ENCODE measurements at regions not wholly inside any gene's neighbourhood (a gene's known extent, or its start where the extent isn't known, plus 50 kb on each side); places are given as distances from the start of the nearest gene placed in this dataset.

DNA sequence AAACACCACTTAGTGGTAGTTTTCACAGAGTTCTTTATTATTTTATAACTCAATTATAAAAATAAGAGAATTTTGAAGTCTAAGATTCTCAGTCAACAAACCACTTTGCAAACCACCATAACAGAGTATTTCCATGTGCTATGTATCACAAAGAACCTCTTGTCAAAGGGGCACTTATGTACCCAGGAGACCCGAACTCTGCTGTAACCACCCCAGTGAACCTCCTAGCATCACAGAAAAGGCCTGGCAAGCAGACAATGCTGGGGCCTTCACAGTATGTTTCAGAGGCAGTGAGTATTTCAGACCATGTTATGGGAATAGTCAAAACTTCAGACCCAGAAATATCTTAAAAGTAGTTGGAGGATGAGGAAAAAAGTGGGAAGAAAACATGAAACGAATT, 714.1 kb downstream of the EFNB2 start:
- no peak for DNase-seq

DNA sequence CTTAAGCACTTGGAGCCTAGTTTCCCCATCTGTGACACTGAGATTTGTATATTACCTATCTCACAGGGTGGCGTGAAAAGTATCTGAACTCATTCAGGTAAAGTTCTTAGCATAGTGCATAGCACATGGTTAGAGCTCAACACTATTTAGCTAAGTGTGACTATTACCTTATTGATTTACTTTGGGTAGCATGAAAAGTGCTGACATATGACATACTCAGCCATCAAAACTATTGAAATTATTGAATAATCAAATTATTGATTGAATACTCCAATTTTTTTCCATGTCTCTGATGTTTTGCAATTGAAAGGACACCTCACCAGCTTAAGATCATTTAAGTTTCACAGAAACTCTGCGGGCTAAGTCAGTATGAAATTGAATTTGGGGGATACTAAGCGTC, 715.0 kb downstream of the EFNB2 start:
- no peak for DNase-seq

DNA sequence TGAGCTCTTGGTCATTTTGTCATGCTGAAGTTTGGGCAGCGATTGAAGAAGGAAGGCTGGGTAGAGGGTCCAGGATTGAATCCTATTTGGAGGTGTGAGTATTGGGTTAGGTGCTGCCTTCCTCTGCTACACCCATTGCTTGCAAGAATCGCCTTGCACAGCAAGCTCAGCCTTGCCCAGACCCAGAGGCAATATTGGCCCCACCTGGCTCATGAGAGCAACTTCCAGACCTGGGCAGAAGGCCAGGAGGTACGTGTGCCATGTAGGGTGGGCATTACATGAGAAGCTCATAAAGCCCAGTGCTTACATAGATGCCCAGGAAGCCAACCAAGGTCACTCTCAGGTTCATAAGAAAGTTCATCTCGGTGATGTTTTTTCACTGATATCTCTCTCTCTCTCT, 718.0 kb downstream of the EFNB2 start:
- DNase-seq, result no peak

DNA sequence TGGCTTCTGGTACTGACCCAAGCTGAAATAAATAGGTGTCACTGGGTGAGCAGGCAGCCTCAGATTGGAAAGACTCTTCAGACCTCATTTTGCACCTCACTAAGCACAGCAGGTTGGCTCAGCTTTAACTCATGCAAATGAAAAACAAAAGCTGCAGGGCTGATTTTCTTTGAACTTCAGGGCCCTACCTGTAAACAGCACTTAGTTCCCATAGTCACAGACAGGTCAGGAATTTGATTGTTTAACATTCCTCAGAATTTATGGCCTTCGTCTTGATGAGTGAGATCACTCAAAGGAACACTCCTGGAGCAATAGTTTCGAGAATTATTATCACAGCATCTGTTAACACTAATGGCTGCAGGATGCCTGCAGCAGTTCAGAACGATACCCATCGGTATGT, 718.5 kb downstream of the EFNB2 start:
- DNase-seq, result no peak

DNA sequence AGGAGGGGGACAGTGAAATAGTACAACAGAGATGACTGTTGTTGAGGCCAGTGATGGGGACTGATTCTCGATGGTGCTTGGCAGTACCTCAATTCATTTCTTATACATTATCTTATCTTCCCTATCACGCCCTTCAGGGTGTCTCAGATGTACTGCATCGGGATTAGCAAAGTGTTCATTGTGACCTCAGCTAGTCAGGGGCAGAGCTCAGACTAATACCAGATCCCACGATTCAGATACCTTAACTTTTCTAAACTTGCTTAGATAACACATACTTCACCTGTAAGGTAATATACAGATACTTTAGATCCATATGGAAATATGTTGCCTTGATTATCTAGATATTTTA, 720.6 kb downstream of the EFNB2 start:
- DNase-seq, result no peak

DNA sequence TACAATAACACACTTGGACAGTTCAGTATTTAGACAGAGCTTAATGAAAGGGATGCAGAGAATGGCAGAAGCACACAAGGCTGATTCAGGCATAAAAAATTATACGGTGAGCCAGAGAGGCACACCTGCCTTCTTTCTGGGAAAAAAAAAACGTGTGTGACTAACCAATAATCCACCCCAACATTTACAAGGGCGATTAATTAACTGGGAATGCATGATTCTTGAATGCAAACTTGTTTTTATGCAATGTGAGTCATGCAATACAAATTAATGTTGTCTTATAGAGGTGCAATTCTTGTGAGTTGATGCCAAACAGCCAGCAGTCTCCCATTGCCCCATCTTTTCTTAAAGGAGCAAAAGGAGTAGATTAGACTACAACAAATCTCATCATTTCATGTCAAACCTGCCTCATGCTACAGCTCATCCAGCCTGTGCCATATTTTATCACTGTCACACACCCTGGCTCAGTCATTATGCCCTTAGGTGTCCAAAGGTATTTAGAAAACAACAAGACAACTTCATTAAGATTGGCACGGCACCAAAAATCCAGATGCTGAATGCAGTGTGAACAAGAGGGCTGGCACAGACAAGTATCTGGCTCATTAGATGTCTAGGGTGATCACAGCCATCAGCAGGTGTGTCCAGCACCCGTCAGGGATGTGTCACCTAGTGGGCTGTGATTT, 721.1 kb downstream of the EFNB2 start:
- DNase-seq, result peak in 1 of 2 experiments; percentile 5

DNA sequence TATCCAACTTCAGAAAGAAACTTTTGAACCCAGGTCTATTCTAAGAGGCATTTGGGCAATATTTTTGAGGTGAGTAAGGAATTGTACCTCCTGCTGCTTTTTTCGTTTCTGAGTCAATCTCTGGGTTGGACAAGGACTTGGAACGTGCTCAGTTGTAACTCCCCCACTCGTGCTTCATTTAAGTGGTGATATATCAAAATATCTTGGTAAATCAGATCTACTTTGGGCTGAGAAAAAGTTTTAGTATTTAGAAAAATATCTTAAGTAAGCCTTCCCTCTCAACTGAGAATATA, 728.9 kb downstream of the EFNB2 start:
- no peak for DNase-seq

DNA sequence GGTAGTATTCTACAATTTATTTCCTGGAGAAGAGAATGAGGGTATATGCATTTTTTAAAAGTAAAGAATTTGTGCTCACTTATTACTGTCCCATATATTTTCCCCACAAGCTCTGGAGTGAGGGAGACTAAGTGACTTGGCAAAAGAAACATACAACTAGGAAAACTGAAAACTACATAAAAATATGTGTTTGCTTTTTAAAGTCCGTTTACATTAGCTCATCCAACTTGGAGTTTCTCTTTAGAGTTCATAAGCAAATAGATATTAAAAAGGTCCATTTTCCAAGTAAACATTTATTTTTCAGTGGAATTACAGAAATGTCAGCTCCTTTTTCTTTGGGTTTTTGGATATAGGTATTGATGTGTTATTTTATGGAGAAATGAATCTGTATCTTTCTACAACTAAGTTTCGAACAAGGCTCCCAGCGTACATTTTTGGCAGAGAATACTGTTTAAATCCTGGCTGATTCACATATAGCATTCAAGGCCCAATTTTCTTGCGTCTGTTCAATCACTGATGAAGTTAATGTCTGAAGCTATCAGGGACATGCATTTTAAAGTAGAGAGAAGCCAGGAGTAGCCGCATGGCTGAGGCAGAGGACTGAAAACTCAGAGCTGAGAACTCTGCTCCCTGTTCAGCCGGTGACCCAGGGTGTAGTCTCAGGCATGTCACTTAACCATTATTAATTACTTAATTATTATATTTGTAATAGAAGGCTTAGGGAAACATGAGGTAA, 729.4 kb downstream of the EFNB2 start:
- no peak for DNase-seq

DNA sequence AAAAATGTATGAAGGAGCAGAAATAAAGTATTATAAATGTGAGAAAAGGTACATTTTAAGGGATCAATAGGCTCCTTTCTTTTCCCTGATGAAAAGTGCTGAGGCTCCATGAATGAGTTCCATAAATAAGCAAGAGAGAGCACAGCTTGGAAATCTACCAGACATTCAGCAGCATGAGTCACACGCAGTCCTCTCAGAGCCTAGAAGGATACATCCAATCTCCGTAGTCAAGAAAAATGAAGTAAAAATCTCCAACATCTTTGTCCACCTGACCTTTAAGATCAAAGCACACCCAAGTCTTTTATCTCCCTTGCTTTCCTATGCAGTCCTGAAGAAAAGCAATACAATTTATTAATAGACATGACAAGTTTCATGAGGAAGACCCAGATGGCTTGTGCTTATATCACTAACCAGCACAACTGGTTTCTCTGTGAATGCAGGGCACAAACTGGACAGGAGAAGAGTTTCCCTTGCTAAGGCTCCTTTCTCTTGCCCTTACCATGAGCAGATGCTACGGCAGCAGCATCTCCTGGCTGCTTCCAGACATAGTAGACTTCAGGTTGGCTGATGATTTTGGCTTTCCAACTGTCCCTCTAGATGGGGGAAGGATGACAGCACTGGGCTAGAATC, 730.8 kb downstream of the EFNB2 start:
- DNase-seq, result peak in 1 of 2 experiments; percentile 28

DNA sequence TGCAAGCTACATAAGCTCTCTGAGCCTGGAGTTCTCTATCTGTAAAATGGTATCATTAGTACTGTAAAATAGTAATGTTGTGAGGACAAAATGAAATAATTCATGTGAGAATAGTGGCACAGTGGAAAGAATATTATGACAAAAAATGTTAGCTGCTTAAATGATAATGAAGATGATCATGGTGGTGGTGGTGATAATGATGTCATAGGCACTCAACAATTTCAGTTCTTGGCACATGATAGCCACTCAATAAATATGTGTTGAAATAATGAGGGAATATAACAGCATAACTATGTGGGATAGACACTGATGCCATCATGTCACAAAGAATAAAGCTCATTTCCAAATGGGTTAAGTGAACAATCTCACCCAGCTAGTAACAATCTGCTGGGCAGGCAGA, 736.3 kb downstream of the EFNB2 start:
- DNase-seq, result no peak

DNA sequence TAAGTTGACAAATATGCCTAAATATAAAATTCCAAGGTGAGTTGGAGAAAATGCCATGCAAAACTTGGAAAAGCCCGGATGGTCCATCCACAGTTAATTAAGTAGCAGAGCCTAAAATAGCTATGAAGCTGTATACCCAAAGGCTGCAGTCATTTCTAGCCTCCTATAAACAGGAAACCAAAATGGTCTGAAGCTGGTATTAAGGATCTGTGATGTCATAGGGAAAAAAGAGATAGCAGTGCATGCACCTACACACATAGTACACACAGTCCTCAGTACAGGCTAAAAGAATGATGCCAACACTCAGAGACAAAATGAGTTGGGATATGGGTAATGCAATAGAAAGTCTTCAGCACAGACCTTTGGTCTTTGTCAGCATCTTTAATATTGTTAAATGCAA, 736.9 kb downstream of the EFNB2 start:
- DNase-seq, result peak in 1 of 2 experiments; percentile 30

DNA sequence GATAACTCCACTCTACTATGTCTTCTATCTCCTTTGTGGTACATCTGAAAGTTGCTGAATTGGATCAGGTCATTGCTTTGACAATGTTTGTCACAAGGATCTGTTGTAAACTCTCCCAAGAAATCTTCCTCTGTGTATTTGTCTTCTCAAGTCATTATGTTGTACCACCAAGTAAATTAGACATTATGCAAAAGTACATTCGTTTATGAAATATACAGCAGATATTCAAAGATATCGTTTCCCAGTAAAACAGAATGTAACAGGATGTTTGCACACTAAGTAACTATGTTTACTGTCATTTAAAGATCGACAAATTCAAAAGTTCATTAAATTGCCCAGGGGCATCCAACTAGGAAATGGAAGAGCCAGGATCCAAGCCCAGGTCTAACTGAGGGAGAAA, 739.4 kb downstream of the EFNB2 start:
- no peak for DNase-seq

DNA sequence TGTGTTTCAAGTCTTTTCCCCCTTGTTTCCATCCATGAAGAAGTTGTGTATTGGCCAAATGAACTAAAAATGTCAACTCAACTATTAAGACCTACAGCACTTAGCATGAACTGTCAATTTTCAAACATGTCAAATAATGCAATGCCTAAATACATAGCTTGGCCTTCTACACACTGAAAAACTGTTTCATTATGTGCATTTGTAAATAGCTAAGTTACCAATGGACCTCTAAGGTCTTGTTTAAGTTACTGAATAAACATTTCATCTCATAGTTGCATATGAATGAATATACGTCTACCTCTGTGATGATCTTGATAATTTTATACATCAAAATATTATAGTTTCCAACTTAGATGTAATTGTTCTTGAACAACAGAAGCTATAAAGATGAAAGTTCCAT, 744.5 kb downstream of the EFNB2 start:
- no peak for DNase-seq

DNA sequence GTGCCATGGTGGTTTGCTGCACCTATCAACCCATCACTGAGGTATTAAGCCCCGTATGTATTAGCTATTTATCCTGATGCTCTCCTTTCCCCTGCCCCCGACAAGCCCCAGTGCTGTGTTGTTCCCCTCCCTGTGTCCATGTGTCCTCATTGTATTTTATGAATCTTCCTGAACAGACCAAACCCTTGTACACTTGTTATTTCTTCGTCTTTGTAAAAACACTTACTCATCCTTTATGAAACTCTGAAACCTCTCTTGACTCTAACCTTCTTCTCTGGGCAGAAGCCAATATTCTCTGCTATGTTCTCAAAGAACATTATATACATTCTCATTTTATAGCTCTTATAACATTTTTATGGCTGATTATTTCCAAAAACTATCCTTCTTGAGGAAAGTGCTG, 746.9 kb downstream of the EFNB2 start:
- DNase-seq, result no peak

DNA sequence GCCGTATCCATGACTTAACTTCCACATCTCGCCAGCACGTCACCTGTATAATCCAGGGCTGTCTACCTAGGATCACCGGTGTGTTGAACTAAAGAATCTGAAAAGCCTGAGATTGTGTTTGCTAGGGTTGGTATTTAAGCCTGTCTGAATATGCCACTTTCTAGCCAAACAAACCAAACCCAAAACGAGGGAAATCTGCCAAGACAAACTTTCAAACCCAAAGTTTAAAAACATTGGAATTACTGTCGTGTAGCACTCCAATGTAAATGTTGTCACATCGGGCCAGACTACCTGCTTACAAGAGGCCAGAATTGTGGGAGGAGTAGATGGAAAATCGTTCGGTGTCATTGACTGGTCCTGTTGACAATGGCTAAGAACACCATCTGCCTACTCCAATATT, 747.8 kb downstream of the EFNB2 start:
- DNase-seq, result no peak

DNA sequence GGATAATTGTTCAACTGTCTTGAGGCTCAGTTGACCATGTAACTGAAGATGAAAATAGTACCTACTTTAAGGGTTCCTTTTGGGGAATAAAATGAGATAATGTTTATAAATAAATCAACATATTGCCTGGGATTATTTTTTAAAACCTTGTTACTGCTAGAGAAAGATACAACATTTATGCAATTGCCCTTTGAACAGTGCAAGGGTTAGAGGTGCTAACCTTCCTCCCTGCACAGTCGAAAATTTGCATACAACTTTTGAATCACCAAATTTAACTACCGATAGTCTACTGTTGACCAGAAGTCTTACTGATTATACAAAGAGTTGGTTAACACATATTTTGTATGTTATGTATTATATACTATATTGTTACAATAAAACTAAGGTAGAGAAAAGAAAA, 750.0 kb downstream of the EFNB2 start:
- no peak for DNase-seq

DNA sequence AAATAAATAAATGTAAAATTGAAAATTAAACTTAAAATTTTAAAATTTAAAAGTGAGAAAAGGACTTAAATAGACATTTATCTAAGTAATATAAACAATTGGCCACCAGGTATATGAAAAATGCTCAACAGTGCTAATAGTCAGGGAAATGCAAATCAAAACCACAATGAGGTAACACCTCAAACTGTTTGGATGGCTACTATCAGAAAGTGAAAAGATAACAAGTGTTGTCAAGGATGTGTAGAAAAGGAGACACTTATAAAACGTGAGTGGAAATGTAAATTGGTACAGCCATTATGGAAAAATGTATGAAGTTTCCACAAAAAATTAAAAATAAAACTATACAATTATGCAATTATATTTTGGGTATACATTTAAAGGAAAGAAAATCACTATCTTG, 752.2 kb downstream of the EFNB2 start:
- DNase-seq, result no peak

DNA sequence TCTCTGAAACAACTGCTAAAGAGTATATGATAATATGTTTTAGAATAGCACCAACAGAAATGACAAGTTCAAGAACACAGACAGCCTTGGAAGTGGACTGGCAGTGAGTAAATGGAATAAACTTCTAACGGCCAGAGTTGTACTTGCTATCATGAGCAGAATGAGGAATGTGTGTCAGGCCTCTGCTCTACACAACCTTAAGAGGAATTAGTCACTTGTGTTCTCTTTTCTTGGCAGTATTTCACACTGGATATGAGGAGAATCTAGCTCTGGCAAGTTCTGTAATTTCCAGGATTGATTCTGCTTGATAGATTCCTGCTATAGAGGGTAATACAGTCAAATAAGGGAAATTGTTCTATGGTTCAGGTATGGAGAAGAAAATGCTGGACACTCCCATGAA, 757.3 kb downstream of the EFNB2 start:
- DNase-seq, result no peak

DNA sequence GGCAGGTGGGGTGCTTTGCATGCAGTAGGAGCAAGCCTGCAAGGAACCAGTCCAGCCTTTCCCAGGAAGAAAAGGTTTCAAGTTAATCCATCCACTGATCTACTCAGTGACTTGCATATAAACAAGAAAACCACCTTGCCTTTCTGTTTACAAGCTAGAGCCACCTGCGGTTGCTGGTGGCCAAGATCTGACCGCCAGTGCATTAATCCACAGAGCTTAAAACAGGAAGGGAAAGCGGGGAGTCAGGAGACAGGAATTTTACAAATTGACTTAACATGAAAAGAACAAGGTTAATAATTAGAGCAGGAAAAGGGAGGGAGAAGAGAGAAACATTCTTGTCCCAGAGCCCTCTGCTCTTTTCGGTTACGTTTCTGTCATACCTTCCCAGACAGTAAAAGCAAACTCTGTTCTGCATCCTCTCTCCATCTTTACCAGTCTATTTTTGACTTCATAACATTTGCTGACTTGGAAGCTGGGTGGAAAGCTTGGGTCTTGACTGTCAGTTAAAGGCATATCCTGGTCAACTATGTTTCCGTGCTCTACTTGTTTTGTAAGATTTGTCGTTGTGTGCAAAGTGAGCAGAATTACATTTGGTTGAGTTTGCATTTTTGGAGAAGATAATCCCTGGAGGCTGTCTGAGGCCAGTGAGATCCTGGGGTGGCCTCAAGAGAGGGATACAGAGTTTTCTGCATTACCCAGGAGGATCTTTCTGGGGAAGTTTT, 760.6 kb downstream of the EFNB2 start:
- DNase-seq, result no peak

DNA sequence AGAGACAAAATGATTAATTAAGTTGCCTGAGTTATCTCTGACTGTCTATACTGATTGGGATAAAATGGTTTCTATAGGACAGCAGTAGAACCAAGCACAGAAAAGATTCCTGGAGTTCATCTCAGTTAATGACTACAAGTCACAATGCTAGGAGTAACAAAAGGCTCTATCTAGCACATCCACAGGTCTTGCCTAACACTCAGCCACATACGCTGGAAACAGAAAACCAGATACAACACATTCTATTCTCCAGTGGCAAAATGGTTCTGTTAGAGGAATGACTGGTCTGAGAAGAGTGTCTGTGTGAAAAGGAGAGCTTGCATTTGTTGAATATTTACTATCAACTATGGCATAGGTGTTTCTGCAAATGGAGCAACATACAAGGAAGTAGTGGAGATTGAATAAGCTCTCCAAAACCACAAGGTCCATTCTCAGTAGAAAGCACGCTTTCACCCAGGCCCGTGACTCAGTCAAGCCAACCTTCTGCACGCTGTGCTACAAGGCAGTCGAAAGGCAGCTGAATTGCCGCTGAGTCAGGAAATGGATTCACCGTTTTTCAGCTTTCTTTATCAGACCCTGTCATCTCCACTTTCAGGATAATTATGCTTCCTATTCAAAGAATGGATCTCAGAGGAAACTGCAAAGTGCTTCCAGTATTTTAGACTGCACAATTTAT, 761.5 kb downstream of the EFNB2 start:
- no peak for DNase-seq

DNA sequence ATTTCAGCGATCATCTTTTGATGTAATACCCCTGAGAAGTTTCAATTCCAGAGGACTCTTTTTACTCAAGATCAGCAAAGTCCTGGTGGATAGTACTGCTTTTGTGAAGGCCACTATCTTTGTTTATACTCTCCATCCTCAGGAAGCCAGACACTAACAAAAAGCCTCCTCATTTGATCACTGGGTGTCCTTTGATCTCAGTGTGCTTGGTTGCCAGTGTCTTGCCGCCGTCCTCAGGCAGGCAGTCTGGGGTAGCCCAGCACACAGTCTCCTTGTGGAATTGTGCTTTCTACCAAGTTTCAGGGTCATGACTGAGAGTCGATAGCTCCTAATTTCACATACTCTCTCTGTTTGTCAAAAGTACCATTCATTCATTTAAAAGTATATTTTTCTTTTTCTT, 762.2 kb downstream of the EFNB2 start:
- DNase-seq, result no peak

DNA sequence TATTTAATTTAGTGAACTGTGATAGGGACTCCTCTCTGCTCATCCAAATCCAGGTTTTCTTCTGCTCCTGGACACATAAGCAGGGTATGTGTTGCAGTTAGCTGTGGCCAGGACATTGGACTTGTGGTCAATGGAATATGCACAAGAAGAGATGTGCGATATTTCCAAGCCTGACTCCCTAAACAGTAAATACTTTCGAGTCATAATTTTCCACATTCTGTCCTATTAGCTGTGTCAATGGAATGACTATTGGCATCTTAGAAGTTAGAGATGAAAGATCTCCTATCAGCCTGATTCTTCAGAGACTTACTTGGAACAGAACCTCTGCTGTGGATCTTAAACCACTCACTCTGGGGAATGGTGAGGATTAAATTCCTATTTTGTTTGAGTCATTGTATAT, 771.0 kb downstream of the EFNB2 start:
- no peak for DNase-seq

DNA sequence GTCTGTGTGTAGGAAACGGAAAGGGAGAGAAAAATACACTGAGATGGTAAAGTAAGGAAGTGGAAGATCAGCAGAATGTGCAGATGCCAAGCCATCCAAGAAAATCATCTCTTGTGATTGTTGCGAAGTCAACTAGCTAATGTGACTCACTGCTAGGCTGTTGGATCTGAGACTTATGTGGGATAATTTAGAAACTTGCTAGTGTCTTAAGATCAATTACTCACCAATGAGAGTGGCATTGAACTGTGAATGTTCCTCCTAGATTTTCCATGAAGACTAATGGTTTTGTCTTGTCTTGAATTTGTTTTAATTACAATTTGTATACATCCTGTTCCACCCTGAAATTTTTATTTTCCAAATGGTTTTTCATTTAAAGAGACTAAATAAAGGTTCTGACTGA, 771.6 kb downstream of the EFNB2 start:
- DNase-seq, result no peak

DNA sequence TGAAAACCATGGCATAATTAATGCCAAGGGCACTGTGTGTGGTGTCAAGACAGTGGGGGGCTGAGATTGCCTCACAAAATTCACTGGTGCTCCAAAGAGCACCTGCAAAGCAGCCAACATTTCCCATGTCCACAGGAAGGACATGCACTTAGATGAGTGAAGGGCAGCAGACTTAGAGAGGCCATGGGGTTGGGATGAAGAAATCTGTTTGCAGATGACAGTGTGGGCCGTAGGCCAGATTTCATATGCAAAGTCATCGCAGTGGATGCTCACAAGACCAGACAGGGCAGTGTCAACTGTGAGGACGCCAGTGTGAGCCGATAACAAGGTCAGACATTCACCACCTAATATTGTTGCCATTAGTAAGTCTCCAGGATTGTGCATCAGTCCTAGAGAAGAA, 773.4 kb downstream of the EFNB2 start:
- no peak for DNase-seq
